ENCODE measurements at regions not wholly inside any gene's neighbourhood (a gene's known extent, or its start where the extent isn't known, plus 50 kb on each side); places are given as distances from the start of the nearest gene placed in this dataset.

DNA sequence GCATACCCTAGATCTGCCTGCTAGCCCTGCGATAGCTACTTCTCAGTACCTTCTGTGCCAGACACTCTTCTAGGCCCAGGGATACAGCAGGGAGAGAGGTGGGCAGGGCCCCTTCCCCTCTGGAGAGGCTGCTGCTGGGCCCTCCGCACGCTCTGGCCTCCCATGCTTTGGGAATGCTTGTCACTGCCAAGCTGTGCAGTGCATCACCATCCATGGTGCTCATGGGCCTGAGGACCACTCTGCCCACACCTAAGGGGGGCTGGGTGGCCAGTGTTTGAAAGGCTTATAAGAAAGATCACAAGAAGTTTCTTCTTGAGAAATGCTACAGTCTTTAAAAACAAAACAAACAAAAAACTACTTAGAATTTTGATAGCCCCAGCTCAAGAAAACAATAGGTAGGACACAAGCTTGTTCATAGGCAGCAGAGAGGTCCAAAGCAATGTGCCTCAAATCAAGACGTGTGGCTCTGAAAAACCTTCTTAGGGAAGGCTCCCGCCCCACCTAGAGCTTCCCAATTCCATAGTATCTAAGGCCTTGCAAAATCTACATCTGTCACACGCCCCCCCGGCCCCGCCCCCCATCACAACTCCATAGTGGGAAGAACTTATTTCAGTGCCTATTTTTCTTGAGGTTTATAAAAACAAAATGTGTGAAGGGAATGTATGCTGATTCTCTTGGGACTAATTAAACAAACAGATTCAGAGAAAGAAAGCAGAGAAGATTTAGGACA lies 145.8 kb downstream of the TM9SF2 start:
- Mint-ChIP-seq H3K27ac (no peak overlapping the region), H3K36me3 (ENCODE audit: insufficient read depth) (no peaks in the 10 kb centered on the region), H3K27me3 (no peaks in the 10 kb centered on the region), H3K4me3 (ENCODE audit: low read depth) (no peak overlapping the region), H3K4me1 (ENCODE audit: low read depth) (peaks cover 1% of the 10 kb centered on the region), H3K9me3 (ENCODE audit: low read depth) (no peaks in the 10 kb centered on the region)
- no peak for DNase-seq (ENCODE audit: low spot score, unreplicated experiment)
- TF ChIP-seq, protein P1, sequence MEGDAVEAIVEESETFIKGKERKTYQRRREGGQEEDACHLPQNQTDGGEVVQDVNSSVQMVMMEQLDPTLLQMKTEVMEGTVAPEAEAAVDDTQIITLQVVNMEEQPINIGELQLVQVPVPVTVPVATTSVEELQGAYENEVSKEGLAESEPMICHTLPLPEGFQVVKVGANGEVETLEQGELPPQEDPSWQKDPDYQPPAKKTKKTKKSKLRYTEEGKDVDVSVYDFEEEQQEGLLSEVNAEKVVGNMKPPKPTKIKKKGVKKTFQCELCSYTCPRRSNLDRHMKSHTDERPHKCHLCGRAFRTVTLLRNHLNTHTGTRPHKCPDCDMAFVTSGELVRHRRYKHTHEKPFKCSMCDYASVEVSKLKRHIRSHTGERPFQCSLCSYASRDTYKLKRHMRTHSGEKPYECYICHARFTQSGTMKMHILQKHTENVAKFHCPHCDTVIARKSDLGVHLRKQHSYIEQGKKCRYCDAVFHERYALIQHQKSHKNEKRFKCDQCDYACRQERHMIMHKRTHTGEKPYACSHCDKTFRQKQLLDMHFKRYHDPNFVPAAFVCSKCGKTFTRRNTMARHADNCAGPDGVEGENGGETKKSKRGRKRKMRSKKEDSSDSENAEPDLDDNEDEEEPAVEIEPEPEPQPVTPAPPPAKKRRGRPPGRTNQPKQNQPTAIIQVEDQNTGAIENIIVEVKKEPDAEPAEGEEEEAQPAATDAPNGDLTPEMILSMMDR (IDR thresholded peaks at IDR 0.05; ENCODE audit: unreplicated experiment), result no peak

DNA sequence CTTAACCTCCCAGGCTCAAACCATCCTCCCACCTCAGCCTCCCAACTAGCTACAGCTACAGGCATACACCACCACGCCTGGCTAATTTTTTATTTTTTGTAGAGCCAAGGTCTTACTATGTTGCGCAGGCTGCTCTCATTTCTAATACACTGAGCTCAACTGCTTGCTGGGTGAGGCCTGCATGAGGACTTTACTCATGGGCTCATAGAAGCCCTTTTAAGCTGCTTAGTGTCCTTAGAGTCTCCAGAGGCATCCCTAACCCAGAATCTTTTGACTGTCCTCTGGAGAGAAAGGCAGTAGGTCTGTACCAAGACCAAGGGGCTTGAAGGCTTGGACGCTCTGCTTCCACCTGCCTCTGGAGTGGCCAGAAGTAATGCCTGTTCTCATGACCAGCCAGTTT lies 141.6 kb downstream of the TM9SF2 start:
- Mint-ChIP-seq H3K27me3 (no peaks in the 10 kb centered on the region), H3K36me3 (ENCODE audit: insufficient read depth) (no peaks in the 10 kb centered on the region), H3K4me3 (ENCODE audit: low read depth) (no peak overlapping the region), H3K9me3 (ENCODE audit: low read depth) (no peaks in the 10 kb centered on the region), H3K4me1 (ENCODE audit: low read depth) (peaks cover 4% of the 10 kb centered on the region), H3K27ac (no peak overlapping the region)
- no peak for DNase-seq (ENCODE audit: low spot score, unreplicated experiment)
- TF ChIP-seq, protein P1 (IDR thresholded peaks at IDR 0.05; ENCODE audit: unreplicated experiment), result no peak

DNA sequence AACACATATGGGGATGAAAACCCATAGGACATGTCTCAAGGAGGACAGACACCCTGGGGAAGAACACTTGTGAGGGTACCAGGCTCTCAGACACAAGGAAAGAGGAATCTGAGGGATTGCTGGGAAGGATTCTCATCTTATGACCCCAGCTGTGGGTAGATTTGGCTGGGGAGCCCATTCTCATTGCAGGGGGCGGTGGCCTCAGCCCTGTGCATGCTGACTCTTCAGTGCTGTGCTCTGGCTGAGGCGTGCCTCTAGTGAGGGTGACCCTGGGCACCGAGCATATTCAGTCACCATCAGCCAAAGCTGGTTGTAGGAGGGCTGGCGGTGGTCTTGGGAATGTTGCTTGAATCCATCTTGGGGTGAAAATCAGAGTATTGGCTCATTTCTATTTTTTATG lies 140.7 kb downstream of the TM9SF2 start:
- no peaks in the 10 kb centered on the region for H3K9me3 Mint-ChIP-seq (ENCODE audit: low read depth)
- no peak overlapping the region for H3K27ac Mint-ChIP-seq
- no peak for DNase-seq (ENCODE audit: low spot score, unreplicated experiment)
- no peaks in the 10 kb centered on the region for H3K27me3 Mint-ChIP-seq
- no peak overlapping the region for H3K4me3 Mint-ChIP-seq (ENCODE audit: low read depth)
- no peaks in the 10 kb centered on the region for H3K36me3 Mint-ChIP-seq (ENCODE audit: insufficient read depth)
- TF ChIP-seq, protein P1 (IDR thresholded peaks at IDR 0.05; ENCODE audit: unreplicated experiment), result no peak
- peaks cover 4% of the 10 kb centered on the region for H3K4me1 Mint-ChIP-seq (ENCODE audit: low read depth)

DNA sequence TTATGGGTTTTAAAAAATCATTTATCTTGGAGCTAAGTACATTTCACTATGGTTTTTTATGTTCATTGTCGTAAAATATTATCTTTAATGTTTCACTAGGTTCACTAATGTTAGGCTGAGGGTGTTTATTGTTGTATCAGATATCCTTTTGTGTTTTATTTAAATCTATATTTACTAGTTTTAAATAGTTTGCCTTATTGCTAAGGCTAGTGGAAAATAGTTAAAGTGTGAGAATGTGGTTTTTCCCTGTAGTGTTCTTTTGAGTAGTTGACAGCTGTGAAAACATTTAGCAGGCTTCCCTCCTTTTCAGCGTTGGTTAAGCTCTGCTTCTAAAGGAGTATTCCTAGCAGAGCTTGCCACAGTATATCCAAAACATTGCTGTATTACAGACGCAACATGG lies 139.0 kb downstream of the TM9SF2 start:
- no peak overlapping the region for H3K27ac Mint-ChIP-seq
- H3K27me3 Mint-ChIP-seq, result no peaks in the 10 kb centered on the region
- H3K9me3 Mint-ChIP-seq (ENCODE audit: low read depth), result no peaks in the 10 kb centered on the region
- TF ChIP-seq, protein P1 (IDR thresholded peaks at IDR 0.05; ENCODE audit: unreplicated experiment), result no peak
- H3K36me3 Mint-ChIP-seq (ENCODE audit: insufficient read depth), result no peaks in the 10 kb centered on the region
- peaks cover 4% of the 10 kb centered on the region for H3K4me1 Mint-ChIP-seq (ENCODE audit: low read depth)
- H3K4me3 Mint-ChIP-seq (ENCODE audit: low read depth), result no peak overlapping the region
- no peak for DNase-seq (ENCODE audit: low spot score, unreplicated experiment)

DNA sequence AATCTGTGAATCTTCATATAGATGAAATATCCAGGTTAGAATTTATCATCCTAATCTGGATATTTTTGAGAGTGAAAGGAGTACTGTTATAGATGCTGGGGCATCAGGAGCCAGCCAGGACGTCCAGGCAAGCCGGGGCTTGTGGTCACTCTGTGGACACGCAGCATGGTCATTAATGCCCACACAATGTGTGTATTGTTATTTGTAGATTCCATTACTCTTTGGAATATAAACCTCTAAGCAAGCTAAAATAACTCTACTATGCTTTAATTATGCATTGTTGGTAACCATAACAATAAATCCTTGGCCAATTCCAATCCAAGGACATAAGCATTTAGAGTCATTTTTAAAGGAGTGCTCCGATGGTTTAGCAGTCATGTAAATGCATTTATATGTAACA lies 137.9 kb downstream of the TM9SF2 start:
- Mint-ChIP-seq H3K9me3 (ENCODE audit: low read depth) (no peaks in the 10 kb centered on the region), H3K27ac (no peak overlapping the region), H3K4me3 (ENCODE audit: low read depth) (no peak overlapping the region), H3K36me3 (ENCODE audit: insufficient read depth) (no peaks in the 10 kb centered on the region), H3K27me3 (no peaks in the 10 kb centered on the region), H3K4me1 (ENCODE audit: low read depth) (peaks cover 4% of the 10 kb centered on the region)
- TF ChIP-seq, protein P1 (IDR thresholded peaks at IDR 0.05; ENCODE audit: unreplicated experiment), result no peak
- no peak for DNase-seq (ENCODE audit: low spot score, unreplicated experiment)
